Left ventricle myocardium inferior (tissue), 1 donor: ENCODE measurements at regions not wholly inside any gene's neighbourhood (a gene's known extent, or its start where the extent isn't known, plus 50 kb on each side); places are given as distances from the start of the nearest gene placed in this dataset.
"Not testable (repeated sequence)": the region's sequence is repeated elsewhere in the genome, so short reads cannot be mapped to it uniquely, and the experiment has no call there.

ENCODE experiments used
- DNase-seq: peaks from one replicate; pipeline ENCODE4 v3.0.0-alpha.2; 2020
- H3K27ac ChIP-seq: fragments of 200-600 bp; replicated peaks from 2 replicates; pipeline ENCODE4 v1.8.0; 2021
- H3K27me3 ChIP-seq: fragments of 200-600 bp; 2 replicates; pipeline ENCODE4 v1.8.0; 2021; ENCODE audit warnings: low read depth
- H3K36me3 ChIP-seq: fragments of 200-600 bp; 2 replicates; pipeline ENCODE4 v1.8.0; 2021
- H3K4me1 ChIP-seq: fragments of 200-600 bp; 2 replicates; pipeline ENCODE4 v1.8.0; 2021
- H3K4me3 ChIP-seq: fragments of 200-600 bp; 2 replicates; pipeline ENCODE4 v1.8.0; 2021; ENCODE audit warnings: mild to moderate bottlenecking, moderate library complexity
- H3K9me3 ChIP-seq: fragments of 200-600 bp; replicated peaks from 2 replicates; pipeline ENCODE4 v1.8.0; 2021
- CTCF ChIP-seq: fragments of 200-600 bp; IDR thresholded peaks from 2 replicates; pipeline ENCODE4 v1.8.0; 2021; ENCODE audit warnings: antibody characterized with exemption, mild to moderate bottlenecking, borderline replicate concordance
- intact Hi-C: fragments of 100-400 bp; cut with micrococcal nuclease; formaldehyde crosslinking; loops from one replicate; pipeline ENCODE4 v1.11.0; 2022
- donor health status: DM: no; HTN: yes; CAD: no; lungs with severe emphysema.

GRCh38 chr22:25410849-25411248 lies 153.6 kb upstream of the GRK3 start:
- intact Hi-C loops = no loop called here
- H3K4me3 ChIP-seq = no peak overlapping the region
- DNase-seq = no peak
- H3K4me1 ChIP-seq = peaks cover 3% of the 10 kb centered on the region
- TF ChIP-seq CTCF = no peak
- H3K27ac ChIP-seq = no peak overlapping the region
- no peaks in the 10 kb centered on the region for H3K27me3 ChIP-seq
- no peaks in the 10 kb centered on the region for H3K36me3 ChIP-seq
- H3K9me3 ChIP-seq = peaks cover 4% of the 10 kb centered on the region

GRCh38 chr22:25413620-25414019 lies 150.9 kb upstream of the GRK3 start:
- no peak for DNase-seq
- TF ChIP-seq CTCF = no peak
- no peaks in the 10 kb centered on the region for H3K36me3 ChIP-seq
- intact Hi-C loops = no loop called here
- H3K4me3 ChIP-seq = no peak overlapping the region
- H3K4me1 ChIP-seq = no peaks in the 10 kb centered on the region
- peaks cover 4% of the 10 kb centered on the region for H3K9me3 ChIP-seq
- H3K27me3 ChIP-seq = no peaks in the 10 kb centered on the region
- H3K27ac ChIP-seq = no peak overlapping the region

GRCh38 chr22:25415731-25416130 lies 148.7 kb upstream of the GRK3 start:
- H3K9me3 ChIP-seq, H3K27ac ChIP-seq, H3K36me3 ChIP-seq, H3K4me3 ChIP-seq, intact Hi-C loops, DNase-seq: not testable (repeated sequence)
- Histone ChIP-seq H3K4me1 (peaks cover 11% of the 10 kb centered on the region), H3K27me3 (peaks cover 17% of the 10 kb centered on the region)

- H3K27ac ChIP-seq, DNase-seq, H3K4me3 ChIP-seq, H3K36me3 ChIP-seq, intact Hi-C loops, H3K9me3 ChIP-seq: not testable (repeated sequence)
- Histone ChIP-seq H3K27me3 (peaks cover 38% of the 10 kb centered on the region), H3K4me1 (peaks cover 23% of the 10 kb centered on the region)
Measured at GRCh38 chr22:25417826-25418225, 146.6 kb upstream of the GRK3 start.

- intact Hi-C loops = no loop called here
- no peak for DNase-seq
- H3K27ac ChIP-seq = no peak overlapping the region
Measured at GRCh38 chr22:25419247-25420113, 145.0 kb upstream of the GRK3 start.

GRCh38 chr22:25420114-25420441 lies 144.4 kb upstream of the GRK3 start:
- H3K36me3 ChIP-seq, H3K27ac ChIP-seq, H3K4me3 ChIP-seq, intact Hi-C loops, H3K9me3 ChIP-seq, DNase-seq: not testable (repeated sequence)
- Histone ChIP-seq H3K27me3 (peaks cover 61% of the 10 kb centered on the region), H3K4me1 (peaks cover 23% of the 10 kb centered on the region)

More at GRCh38 chr22:25419247-25420113, 145.0 kb upstream of the GRK3 start:
- Histone ChIP-seq H3K27me3 (peaks cover 55% of the 10 kb centered on the region), H3K4me3 (peak overlapping the region; percentile 32), H3K36me3 (no peaks in the 10 kb centered on the region), H3K4me1 (peaks cover 23% of the 10 kb centered on the region), H3K9me3 (no peaks in the 10 kb centered on the region)
- no peak for TF ChIP-seq CTCF

- intact Hi-C loops = no loop called here
- peaks cover 23% of the 10 kb centered on the region for H3K4me1 ChIP-seq
Measured at GRCh38 chr22:25420471-25420924, 144.0 kb upstream of the GRK3 start.

More at GRCh38 chr22:25420471-25420924, 144.0 kb upstream of the GRK3 start:
- H3K36me3 ChIP-seq = no peaks in the 10 kb centered on the region
- DNase-seq = no peak
- H3K27ac ChIP-seq = no peak overlapping the region
- peak overlapping the region; percentile 62 for H3K4me3 ChIP-seq
- TF ChIP-seq CTCF = no peak
- H3K9me3 ChIP-seq = no peaks in the 10 kb centered on the region
- peaks cover 65% of the 10 kb centered on the region for H3K27me3 ChIP-seq
